ENCODE measurements at regions not wholly inside any gene's neighbourhood (a gene's known extent, or its start where the extent isn't known, plus 50 kb on each side); places are given as distances from the start of the nearest gene placed in this dataset.
A peak's percentile ranks its signal among the peaks of the same experiment; 100 is the strongest.

- no peak overlapping the region for H3K4me3 ChIP-seq (ENCODE audit: low read depth, low read length, poor library complexity, severe bottlenecking)
- H3K9me2 ChIP-seq (ENCODE audit: insufficient read depth, low read length), result no peaks in the 10 kb centered on the region
- no peaks in the 10 kb centered on the region for H3K4me1 ChIP-seq (ENCODE audit: insufficient read depth, low read length, poor library complexity, severe bottlenecking)
- no peaks in the 10 kb centered on the region for H3K79me2 ChIP-seq (ENCODE audit: insufficient read depth, low read depth, low read length)
- BruUV-seq (replicated peaks), result no TSS peak
- H3K27ac ChIP-seq (ENCODE audit: low read depth, low read length, poor library complexity, severe bottlenecking), result no peak overlapping the region
- H2AFZ ChIP-seq (ENCODE audit: low read length), result no peak overlapping the region
- intact Hi-C loops (cut with micrococcal nuclease; ENCODE audit: unreplicated experiment), result no loop called here
- TF ChIP-seq, protein P1, sequence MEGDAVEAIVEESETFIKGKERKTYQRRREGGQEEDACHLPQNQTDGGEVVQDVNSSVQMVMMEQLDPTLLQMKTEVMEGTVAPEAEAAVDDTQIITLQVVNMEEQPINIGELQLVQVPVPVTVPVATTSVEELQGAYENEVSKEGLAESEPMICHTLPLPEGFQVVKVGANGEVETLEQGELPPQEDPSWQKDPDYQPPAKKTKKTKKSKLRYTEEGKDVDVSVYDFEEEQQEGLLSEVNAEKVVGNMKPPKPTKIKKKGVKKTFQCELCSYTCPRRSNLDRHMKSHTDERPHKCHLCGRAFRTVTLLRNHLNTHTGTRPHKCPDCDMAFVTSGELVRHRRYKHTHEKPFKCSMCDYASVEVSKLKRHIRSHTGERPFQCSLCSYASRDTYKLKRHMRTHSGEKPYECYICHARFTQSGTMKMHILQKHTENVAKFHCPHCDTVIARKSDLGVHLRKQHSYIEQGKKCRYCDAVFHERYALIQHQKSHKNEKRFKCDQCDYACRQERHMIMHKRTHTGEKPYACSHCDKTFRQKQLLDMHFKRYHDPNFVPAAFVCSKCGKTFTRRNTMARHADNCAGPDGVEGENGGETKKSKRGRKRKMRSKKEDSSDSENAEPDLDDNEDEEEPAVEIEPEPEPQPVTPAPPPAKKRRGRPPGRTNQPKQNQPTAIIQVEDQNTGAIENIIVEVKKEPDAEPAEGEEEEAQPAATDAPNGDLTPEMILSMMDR (conservative IDR thresholded peaks at IDR 0.05; ENCODE audit: low read length), result peak; percentile 39
- no peak for TF ChIP-seq EZH2phosphoT487 (IDR thresholded peaks at IDR 0.05; ENCODE audit: borderline replicate concordance, low read depth, low read length)
- ChIA-PET POLR2A (interaction anchor here (1.0 kb wide), 1 partner anchor 23 kb away, joined by 3 read pairs; no protein-coding TSS in a partner anchor), CTCF (ENCODE audit: unreplicated experiment) (no interaction called here)
- no peaks in the 10 kb centered on the region for H4K20me1 ChIP-seq (ENCODE audit: insufficient read depth, low read length)
- no peak for DNase-seq (ENCODE audit: low spot score)
- no peak overlapping the region for H3K4me2 ChIP-seq (ENCODE audit: low read length)
- H3K9me3 ChIP-seq (ENCODE audit: low read length), result no peaks in the 10 kb centered on the region
- no peaks in the 10 kb centered on the region for H3K36me3 ChIP-seq (ENCODE audit: insufficient read depth, low read length)
These were observed 380.1 kb upstream of the NUDT12 start for GRCh38 chr5:103942587-103943186.

DNA sequence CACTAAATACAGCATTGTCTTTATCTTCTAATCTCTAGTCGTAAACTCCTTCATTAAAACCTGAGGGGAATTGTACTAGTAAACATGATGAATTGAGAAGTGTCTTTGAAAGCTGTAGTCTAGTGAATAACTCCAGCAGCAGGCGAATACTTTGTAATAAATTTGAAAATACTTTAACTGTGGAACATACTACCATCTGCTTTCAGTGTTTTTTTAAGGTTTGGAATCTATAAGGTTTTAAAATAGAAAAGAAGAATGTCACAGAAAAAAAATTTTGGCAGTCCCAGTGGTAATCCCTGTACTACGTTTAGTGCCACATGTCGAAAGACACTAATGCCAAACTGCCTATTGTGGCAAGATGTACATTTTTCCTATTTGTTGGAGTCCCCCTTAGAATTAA is 379.0 kb upstream of the NUDT12 start:
- no peaks in the 10 kb centered on the region for H3K9me3 ChIP-seq (ENCODE audit: low read length)
- no peaks in the 10 kb centered on the region for H3K79me2 ChIP-seq (ENCODE audit: insufficient read depth, low read depth, low read length)
- no peaks in the 10 kb centered on the region for H4K20me1 ChIP-seq (ENCODE audit: insufficient read depth, low read length)
- no peaks in the 10 kb centered on the region for H3K9me2 ChIP-seq (ENCODE audit: insufficient read depth, low read length)
- no peaks in the 10 kb centered on the region for H3K4me1 ChIP-seq (ENCODE audit: insufficient read depth, low read length, poor library complexity, severe bottlenecking)
- H2AFZ ChIP-seq (ENCODE audit: low read length), result no peak overlapping the region
- intact Hi-C loops (cut with micrococcal nuclease; ENCODE audit: unreplicated experiment), result no loop called here
- no peak for TF ChIP-seq EZH2phosphoT487 (IDR thresholded peaks at IDR 0.05; ENCODE audit: borderline replicate concordance, low read depth, low read length)
- TF ChIP-seq, protein P1 (conservative IDR thresholded peaks at IDR 0.05; ENCODE audit: low read length), result no peak
- no TSS peak for BruUV-seq (replicated peaks)
- H3K4me2 ChIP-seq (ENCODE audit: low read length), result no peak overlapping the region
- H3K4me3 ChIP-seq (ENCODE audit: low read depth, low read length, poor library complexity, severe bottlenecking), result no peak overlapping the region
- ChIA-PET CTCF (ENCODE audit: unreplicated experiment) (no interaction called here), POLR2A (interaction anchor here (0.7 kb wide), 1 partner anchor 140 kb away, joined by 3 read pairs; no protein-coding TSS in a partner anchor)
- no peak overlapping the region for H3K27ac ChIP-seq (ENCODE audit: low read depth, low read length, poor library complexity, severe bottlenecking)
- DNase-seq (ENCODE audit: low spot score), result no peak
- H3K36me3 ChIP-seq (ENCODE audit: insufficient read depth, low read length), result no peaks in the 10 kb centered on the region

DNA sequence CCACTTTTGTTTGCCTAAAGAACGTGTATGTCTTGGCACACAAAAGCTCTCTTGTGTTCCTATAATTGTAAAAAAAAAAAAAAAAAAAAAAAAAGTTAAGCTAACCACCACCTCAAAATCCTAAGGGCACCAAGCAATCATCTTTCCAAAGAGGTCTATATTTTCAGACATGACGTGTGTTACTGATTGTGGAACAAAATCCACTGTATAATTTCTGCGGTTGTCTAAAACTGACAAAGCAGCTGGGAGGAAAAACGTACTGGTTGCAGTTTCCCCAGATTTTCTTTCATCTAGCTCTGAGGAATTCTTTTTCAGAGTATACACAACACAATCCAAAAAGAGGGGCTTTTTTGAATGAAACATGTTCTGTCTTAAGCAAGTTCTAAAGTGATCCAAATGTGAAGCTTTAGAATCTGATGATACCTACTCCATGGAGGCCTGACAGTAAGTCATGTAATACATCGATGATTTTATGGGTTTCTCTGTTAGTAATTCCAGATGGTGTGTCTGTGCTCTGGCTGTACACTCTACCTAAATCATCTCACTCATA is 375.6 kb upstream of the NUDT12 start:
- CTCF ChIA-PET (ENCODE audit: unreplicated experiment), result no interaction called here
- POLR2A ChIA-PET, result interaction anchor here (0.7 to 1.3 kb wide), 3 partner anchors 9 to 22 kb away, joined by 3 to 7 read pairs (median 4); no protein-coding TSS in a partner anchor
- H3K4me2 ChIP-seq (ENCODE audit: low read length), result no peak overlapping the region
- no peaks in the 10 kb centered on the region for H3K79me2 ChIP-seq (ENCODE audit: insufficient read depth, low read depth, low read length)
- TF ChIP-seq EZH2phosphoT487 (IDR thresholded peaks at IDR 0.05; ENCODE audit: borderline replicate concordance, low read depth, low read length), result no peak
- TF ChIP-seq, protein P1 (conservative IDR thresholded peaks at IDR 0.05; ENCODE audit: low read length), result no peak
- H4K20me1 ChIP-seq (ENCODE audit: insufficient read depth, low read length), result no peaks in the 10 kb centered on the region
- no peak overlapping the region for H3K4me3 ChIP-seq (ENCODE audit: low read depth, low read length, poor library complexity, severe bottlenecking)
- no peaks in the 10 kb centered on the region for H3K9me2 ChIP-seq (ENCODE audit: insufficient read depth, low read length)
- no peaks in the 10 kb centered on the region for H3K9me3 ChIP-seq (ENCODE audit: low read length)
- DNase-seq (ENCODE audit: low spot score), result no peak
- H3K36me3 ChIP-seq (ENCODE audit: insufficient read depth, low read length), result no peaks in the 10 kb centered on the region
- H3K4me1 ChIP-seq (ENCODE audit: insufficient read depth, low read length, poor library complexity, severe bottlenecking), result no peaks in the 10 kb centered on the region
- H3K27ac ChIP-seq (ENCODE audit: low read depth, low read length, poor library complexity, severe bottlenecking), result no peak overlapping the region
- intact Hi-C loops (cut with micrococcal nuclease; ENCODE audit: unreplicated experiment), result no loop called here
- BruUV-seq (replicated peaks), result no TSS peak
- no peak overlapping the region for H2AFZ ChIP-seq (ENCODE audit: low read length)
